Fibroblast of lung (primary cell): ENCODE measurements at regions not wholly inside any gene's neighbourhood (a gene's known extent, or its start where the extent isn't known, plus 50 kb on each side); places are given as distances from the start of the nearest gene placed in this dataset.

Source experiments
- EZH2 ChIP-seq: IDR thresholded peaks from 2 replicates; pipeline ENCODE4 v1.5.1; 2012; ENCODE audit warnings: low read length, control low read depth, mild to moderate bottlenecking; ENCODE audit errors: missing control alignments
- TF ChIP-seq, protein P1 (sequence below), 2 donors: IDR thresholded peaks in 1 of 2; conservative IDR thresholded peaks in 1 of 2; 1 replicate in 1 of 2; 2 replicates in 1 of 2; pipeline ENCODE4 v1.5.1; 2011 to 2012; ENCODE audit warnings: low read length in 2 of 2, control low read depth in 1 of 2, inconsistent platforms in 1 of 2, low read depth in 1 of 2, mild to moderate bottlenecking in 1 of 2

DNA sequence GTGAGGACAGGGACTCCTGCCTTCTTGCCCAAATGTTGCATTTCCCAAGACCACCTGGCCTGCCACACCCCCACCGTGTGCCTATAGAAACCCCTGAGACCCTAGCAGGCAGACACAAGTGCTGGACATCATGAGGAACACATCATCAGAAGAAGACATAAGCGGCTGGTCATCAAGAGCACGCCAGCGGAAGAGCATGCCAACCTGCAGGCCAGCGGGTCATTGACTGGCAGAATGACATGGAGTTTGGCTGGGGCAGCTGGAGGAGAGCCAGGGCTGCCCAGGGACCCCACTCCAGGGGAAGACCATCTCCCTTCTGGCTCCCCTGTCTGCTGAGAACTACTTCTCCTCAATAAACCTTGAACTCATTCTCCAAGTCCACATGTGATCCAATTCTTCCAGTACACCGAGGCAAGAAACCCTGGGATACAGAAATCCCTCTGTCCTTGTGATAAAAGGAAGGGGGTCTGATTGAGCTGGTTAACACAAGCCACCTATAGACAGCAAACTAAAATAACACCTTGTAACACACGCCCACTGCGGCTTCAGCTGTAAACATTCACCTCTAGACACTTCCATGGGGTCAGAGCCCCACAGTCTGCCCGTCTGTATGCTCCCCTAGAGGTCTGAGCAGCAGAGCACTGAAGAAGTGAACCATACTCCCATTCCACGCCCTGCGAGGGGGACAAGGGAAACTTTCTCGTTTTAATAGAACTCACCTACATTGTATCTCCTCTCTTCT lies 164.8 kb upstream of the EMCN start:
- TF ChIP-seq, protein P1, sequence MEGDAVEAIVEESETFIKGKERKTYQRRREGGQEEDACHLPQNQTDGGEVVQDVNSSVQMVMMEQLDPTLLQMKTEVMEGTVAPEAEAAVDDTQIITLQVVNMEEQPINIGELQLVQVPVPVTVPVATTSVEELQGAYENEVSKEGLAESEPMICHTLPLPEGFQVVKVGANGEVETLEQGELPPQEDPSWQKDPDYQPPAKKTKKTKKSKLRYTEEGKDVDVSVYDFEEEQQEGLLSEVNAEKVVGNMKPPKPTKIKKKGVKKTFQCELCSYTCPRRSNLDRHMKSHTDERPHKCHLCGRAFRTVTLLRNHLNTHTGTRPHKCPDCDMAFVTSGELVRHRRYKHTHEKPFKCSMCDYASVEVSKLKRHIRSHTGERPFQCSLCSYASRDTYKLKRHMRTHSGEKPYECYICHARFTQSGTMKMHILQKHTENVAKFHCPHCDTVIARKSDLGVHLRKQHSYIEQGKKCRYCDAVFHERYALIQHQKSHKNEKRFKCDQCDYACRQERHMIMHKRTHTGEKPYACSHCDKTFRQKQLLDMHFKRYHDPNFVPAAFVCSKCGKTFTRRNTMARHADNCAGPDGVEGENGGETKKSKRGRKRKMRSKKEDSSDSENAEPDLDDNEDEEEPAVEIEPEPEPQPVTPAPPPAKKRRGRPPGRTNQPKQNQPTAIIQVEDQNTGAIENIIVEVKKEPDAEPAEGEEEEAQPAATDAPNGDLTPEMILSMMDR (conservative IDR thresholded peaks at IDR 0.05 in 1 of 2, IDR thresholded peaks at IDR 0.05 in 1 of 2; ENCODE audit: low read depth in 1 of 2, low read length in 2 of 2) = no peak
- no peak for TF ChIP-seq EZH2
